Nephron (organoid): ENCODE measurements at regions not wholly inside any gene's neighbourhood (a gene's known extent, or its start where the extent isn't known, plus 50 kb on each side); places are given as distances from the start of the nearest gene placed in this dataset.

ENCODE experiments used
- H3K27ac Mint-ChIP-seq, 3 experiments: 2 replicates each; pipeline ENCODE4 v1.8.0; 2020; ENCODE audit warnings: mixed read lengths in 3 of 3, mild to moderate bottlenecking in 2 of 3, moderate library complexity in 1 of 3
- H3K27me3 Mint-ChIP-seq: 2 replicates; pipeline ENCODE4 v1.8.0; 2021; ENCODE audit warnings: low read depth, mild to moderate bottlenecking, moderate library complexity, mixed read lengths
- H3K36me3 Mint-ChIP-seq: 2 replicates; pipeline ENCODE4 v1.8.0; 2020; ENCODE audit warnings: low read depth, mixed read lengths
- H3K4me1 Mint-ChIP-seq: 2 replicates; pipeline ENCODE4 v1.8.0; 2020; ENCODE audit warnings: mixed read lengths
- H3K4me3 Mint-ChIP-seq, 3 experiments: 2 replicates each; pipeline ENCODE4 v1.8.0; 2020; ENCODE audit warnings: mild to moderate bottlenecking in 3 of 3, mixed read lengths in 3 of 3, moderate library complexity in 2 of 3
- H3K9me3 Mint-ChIP-seq: 2 replicates; pipeline ENCODE4 v1.8.0; 2020; ENCODE audit warnings: mixed read lengths
- CTCF ChIP-seq, 3 experiments: fragments of 200-600 bp; sonication (generic); IDR thresholded peaks; one replicate each; pipeline ENCODE4 v1.5.0; 2021; ENCODE audit warnings: antibody characterized with exemption in 3 of 3; ENCODE audit not compliant: unreplicated experiment in 3 of 3

- no peak for TF ChIP-seq CTCF (IDR thresholded peaks at IDR 0.05; ENCODE audit: unreplicated experiment in 3 of 3)
- Mint-ChIP-seq H3K27ac (no peak overlapping the region), H3K27me3 (peaks cover 34% of the 10 kb centered on the region), H3K36me3 (no peaks in the 10 kb centered on the region), H3K4me1 (peaks cover 9% of the 10 kb centered on the region), H3K9me3 (no peaks in the 10 kb centered on the region), H3K4me3 (no peak overlapping the region)
These were observed 312.1 kb downstream of the SOX9 start for GRCh38 chr17:72432881-72433280.

GRCh38 chr17:72433797-72434196 is 313.0 kb downstream of the SOX9 start:
- H3K4me1 Mint-ChIP-seq: peaks cover 6% of the 10 kb centered on the region

GRCh38 chr17:72434581-72434980 is 313.8 kb downstream of the SOX9 start:
- no peak for TF ChIP-seq CTCF (IDR thresholded peaks at IDR 0.05; ENCODE audit: unreplicated experiment in 3 of 3)
- H3K9me3 Mint-ChIP-seq: peaks cover 2% of the 10 kb centered on the region
- no peak overlapping the region for H3K4me3 Mint-ChIP-seq
- no peaks in the 10 kb centered on the region for H3K36me3 Mint-ChIP-seq
- no peak overlapping the region for H3K27ac Mint-ChIP-seq
- peaks cover 6% of the 10 kb centered on the region for H3K4me1 Mint-ChIP-seq
- H3K27me3 Mint-ChIP-seq: peaks cover 23% of the 10 kb centered on the region

More at GRCh38 chr17:72433797-72434196, 313.0 kb downstream of the SOX9 start:
- TF ChIP-seq CTCF (IDR thresholded peaks at IDR 0.05; ENCODE audit: unreplicated experiment in 3 of 3): no peak
- Mint-ChIP-seq H3K27me3 (peaks cover 30% of the 10 kb centered on the region), H3K4me3 (no peak overlapping the region), H3K27ac (no peak overlapping the region), H3K36me3 (no peaks in the 10 kb centered on the region), H3K9me3 (no peaks in the 10 kb centered on the region)

GRCh38 chr17:72434991-72435618 is 314.3 kb downstream of the SOX9 start:
- Mint-ChIP-seq H3K36me3 (no peaks in the 10 kb centered on the region), H3K9me3 (peaks cover 6% of the 10 kb centered on the region)

GRCh38 chr17:72438783-72439182 is 318.0 kb downstream of the SOX9 start:
- no peak overlapping the region for H3K27ac Mint-ChIP-seq
- peaks cover 6% of the 10 kb centered on the region for H3K9me3 Mint-ChIP-seq
- no peaks in the 10 kb centered on the region for H3K36me3 Mint-ChIP-seq
- H3K27me3 Mint-ChIP-seq: peaks cover 16% of the 10 kb centered on the region
- H3K4me3 Mint-ChIP-seq: no peak overlapping the region
- TF ChIP-seq CTCF (IDR thresholded peaks at IDR 0.05; ENCODE audit: unreplicated experiment in 3 of 3): no peak
- H3K4me1 Mint-ChIP-seq: no peaks in the 10 kb centered on the region

More at GRCh38 chr17:72434991-72435618, 314.3 kb downstream of the SOX9 start:
- Mint-ChIP-seq H3K4me3 (no peak overlapping the region), H3K27ac (peak overlapping the region in 1 of 3 experiments; percentile 5), H3K4me1 (peaks cover 6% of the 10 kb centered on the region), H3K27me3 (peaks cover 22% of the 10 kb centered on the region)
- TF ChIP-seq CTCF (IDR thresholded peaks at IDR 0.05; ENCODE audit: unreplicated experiment in 3 of 3): no peak

- TF ChIP-seq CTCF (IDR thresholded peaks at IDR 0.05; ENCODE audit: unreplicated experiment in 3 of 3): no peak
- Mint-ChIP-seq H3K27ac (no peak overlapping the region), H3K36me3 (no peaks in the 10 kb centered on the region), H3K27me3 (peaks cover 21% of the 10 kb centered on the region), H3K9me3 (peaks cover 6% of the 10 kb centered on the region), H3K4me3 (no peak overlapping the region), H3K4me1 (no peaks in the 10 kb centered on the region)
These were observed 319.2 kb downstream of the SOX9 start for GRCh38 chr17:72439893-72440502.
